Esophagus muscularis mucosa (tissue), 3 donors: ENCODE measurements at regions not wholly inside any gene's neighbourhood (a gene's known extent, or its start where the extent isn't known, plus 50 kb on each side); places are given as distances from the start of the nearest gene placed in this dataset.

Experiments
- POLR2A ChIP-seq: fragments of 450-650 bp; IDR thresholded peaks from one replicate; pipeline ENCODE4 v1.6.1; 2017; ENCODE audit warnings: antibody characterized with exemption, moderate library complexity, mild to moderate bottlenecking, low read depth
- TF ChIP-seq, protein P1 (sequence below), 3 experiments: fragments of 200-600 bp in 2 of 3; fragments of 450-650 bp in 1 of 3; sonication (generic) in 2 of 3; IDR thresholded peaks; one replicate each; pipeline ENCODE4 v1.5.1; 2017 to 2019; ENCODE audit warnings: antibody characterized with exemption in 3 of 3, mild to moderate bottlenecking in 2 of 3, moderate library complexity in 1 of 3

GRCh38 chr20:61041481-61041880 is 210.6 kb upstream of the CDH4 start:
- TF ChIP-seq, protein P1, sequence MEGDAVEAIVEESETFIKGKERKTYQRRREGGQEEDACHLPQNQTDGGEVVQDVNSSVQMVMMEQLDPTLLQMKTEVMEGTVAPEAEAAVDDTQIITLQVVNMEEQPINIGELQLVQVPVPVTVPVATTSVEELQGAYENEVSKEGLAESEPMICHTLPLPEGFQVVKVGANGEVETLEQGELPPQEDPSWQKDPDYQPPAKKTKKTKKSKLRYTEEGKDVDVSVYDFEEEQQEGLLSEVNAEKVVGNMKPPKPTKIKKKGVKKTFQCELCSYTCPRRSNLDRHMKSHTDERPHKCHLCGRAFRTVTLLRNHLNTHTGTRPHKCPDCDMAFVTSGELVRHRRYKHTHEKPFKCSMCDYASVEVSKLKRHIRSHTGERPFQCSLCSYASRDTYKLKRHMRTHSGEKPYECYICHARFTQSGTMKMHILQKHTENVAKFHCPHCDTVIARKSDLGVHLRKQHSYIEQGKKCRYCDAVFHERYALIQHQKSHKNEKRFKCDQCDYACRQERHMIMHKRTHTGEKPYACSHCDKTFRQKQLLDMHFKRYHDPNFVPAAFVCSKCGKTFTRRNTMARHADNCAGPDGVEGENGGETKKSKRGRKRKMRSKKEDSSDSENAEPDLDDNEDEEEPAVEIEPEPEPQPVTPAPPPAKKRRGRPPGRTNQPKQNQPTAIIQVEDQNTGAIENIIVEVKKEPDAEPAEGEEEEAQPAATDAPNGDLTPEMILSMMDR (IDR thresholded peaks at IDR 0.05): no peak
- TF ChIP-seq POLR2A: no peak
